ENCODE measurements at regions not wholly inside any gene's neighbourhood (a gene's known extent, or its start where the extent isn't known, plus 50 kb on each side); places are given as distances from the start of the nearest gene placed in this dataset.

DNA sequence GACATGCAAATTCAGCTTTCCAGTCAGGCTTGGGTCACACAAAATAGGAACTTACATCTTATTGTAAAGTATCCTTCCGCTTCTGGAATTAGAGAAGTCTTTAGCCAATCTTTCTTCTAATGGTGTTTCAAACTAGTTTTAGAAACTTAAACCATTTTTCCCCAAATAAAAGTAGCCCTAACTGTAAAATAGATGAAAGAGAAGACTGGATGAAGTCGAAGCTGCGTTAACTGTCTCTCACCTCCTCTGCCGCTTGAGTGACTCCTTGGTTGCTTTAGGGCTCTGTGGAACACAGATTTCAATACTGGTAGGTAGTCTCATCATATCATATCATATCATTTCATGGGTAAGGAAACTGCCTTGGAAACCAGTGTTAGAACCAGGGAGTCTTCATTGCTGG lies 498.4 kb downstream of the XIRP2 start:
- no peak for TF ChIP-seq BACH2 (CRISPR knock-in tag; IDR thresholded peaks at IDR 0.05; ENCODE audit: borderline replicate concordance)
- no peak for TF ChIP-seq OSR1 (CRISPR knock-in tag; IDR thresholded peaks at IDR 0.05)
- TF ChIP-seq ARNTL (CRISPR knock-in tag; IDR thresholded peaks at IDR 0.05; ENCODE audit: borderline replicate concordance, low read depth) = no peak
- no peak for TF ChIP-seq ISL1 (CRISPR knock-in tag; IDR thresholded peaks at IDR 0.05)
- no peak for TF ChIP-seq ZNF70 (CRISPR knock-in tag; IDR thresholded peaks at IDR 0.05)
- TF ChIP-seq CSDC2 (CRISPR knock-in tag; IDR thresholded peaks at IDR 0.05) = no peak
- TF ChIP-seq ZC3H10 (CRISPR knock-in tag; IDR thresholded peaks at IDR 0.05) = no peak
- TF ChIP-seq TSHZ2 (CRISPR knock-in tag; IDR thresholded peaks at IDR 0.05) = no peak
- no peak for TF ChIP-seq ZFP3 (CRISPR knock-in tag; IDR thresholded peaks at IDR 0.05)
- no peak for TF ChIP-seq TCF4 (CRISPR knock-in tag; IDR thresholded peaks at IDR 0.05; ENCODE audit: borderline replicate concordance)
- TF ChIP-seq ESRRG (CRISPR knock-in tag; IDR thresholded peaks at IDR 0.05) = no peak
- TF ChIP-seq TOX (CRISPR knock-in tag; IDR thresholded peaks at IDR 0.05; ENCODE audit: borderline replicate concordance) = no peak
- TF ChIP-seq, protein P1, sequence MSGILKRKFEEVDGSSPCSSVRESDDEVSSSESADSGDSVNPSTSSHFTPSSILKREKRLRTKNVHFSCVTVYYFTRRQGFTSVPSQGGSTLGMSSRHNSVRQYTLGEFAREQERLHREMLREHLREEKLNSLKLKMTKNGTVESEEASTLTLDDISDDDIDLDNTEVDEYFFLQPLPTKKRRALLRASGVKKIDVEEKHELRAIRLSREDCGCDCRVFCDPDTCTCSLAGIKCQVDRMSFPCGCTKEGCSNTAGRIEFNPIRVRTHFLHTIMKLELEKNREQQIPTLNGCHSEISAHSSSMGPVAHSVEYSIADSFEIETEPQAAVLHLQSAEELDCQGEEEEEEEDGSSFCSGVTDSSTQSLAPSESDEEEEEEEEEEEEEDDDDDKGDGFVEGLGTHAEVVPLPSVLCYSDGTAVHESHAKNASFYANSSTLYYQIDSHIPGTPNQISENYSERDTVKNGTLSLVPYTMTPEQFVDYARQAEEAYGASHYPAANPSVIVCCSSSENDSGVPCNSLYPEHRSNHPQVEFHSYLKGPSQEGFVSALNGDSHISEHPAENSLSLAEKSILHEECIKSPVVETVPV (CRISPR knock-in tag; IDR thresholded peaks at IDR 0.05) = no peak
- TF ChIP-seq, protein P2, sequence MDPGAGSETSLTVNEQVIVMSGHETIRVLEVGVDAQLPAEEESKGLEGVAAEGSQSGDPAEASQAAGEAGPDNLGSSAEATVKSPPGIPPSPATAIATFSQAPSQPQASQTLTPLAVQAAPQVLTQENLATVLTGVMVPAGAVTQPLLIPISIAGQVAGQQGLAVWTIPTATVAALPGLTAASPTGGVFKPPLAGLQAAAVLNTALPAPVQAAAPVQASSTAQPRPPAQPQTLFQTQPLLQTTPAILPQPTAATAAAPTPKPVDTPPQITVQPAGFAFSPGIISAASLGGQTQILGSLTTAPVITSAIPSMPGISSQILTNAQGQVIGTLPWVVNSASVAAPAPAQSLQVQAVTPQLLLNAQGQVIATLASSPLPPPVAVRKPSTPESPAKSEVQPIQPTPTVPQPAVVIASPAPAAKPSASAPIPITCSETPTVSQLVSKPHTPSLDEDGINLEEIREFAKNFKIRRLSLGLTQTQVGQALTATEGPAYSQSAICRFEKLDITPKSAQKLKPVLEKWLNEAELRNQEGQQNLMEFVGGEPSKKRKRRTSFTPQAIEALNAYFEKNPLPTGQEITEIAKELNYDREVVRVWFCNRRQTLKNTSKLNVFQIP (CRISPR knock-in tag; IDR thresholded peaks at IDR 0.05; ENCODE audit: borderline replicate concordance, low read depth) = no peak
- no peak for TF ChIP-seq RARB (CRISPR knock-in tag; IDR thresholded peaks at IDR 0.05)
- TF ChIP-seq, protein P3, sequence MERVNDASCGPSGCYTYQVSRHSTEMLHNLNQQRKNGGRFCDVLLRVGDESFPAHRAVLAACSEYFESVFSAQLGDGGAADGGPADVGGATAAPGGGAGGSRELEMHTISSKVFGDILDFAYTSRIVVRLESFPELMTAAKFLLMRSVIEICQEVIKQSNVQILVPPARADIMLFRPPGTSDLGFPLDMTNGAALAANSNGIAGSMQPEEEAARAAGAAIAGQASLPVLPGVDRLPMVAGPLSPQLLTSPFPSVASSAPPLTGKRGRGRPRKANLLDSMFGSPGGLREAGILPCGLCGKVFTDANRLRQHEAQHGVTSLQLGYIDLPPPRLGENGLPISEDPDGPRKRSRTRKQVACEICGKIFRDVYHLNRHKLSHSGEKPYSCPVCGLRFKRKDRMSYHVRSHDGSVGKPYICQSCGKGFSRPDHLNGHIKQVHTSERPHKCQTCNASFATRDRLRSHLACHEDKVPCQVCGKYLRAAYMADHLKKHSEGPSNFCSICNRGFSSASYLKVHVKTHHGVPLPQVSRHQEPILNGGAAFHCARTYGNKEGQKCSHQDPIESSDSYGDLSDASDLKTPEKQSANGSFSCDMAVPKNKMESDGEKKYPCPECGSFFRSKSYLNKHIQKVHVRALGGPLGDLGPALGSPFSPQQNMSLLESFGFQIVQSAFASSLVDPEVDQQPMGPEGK (CRISPR knock-in tag; IDR thresholded peaks at IDR 0.05; ENCODE audit: borderline replicate concordance) = no peak
- no peak for TF ChIP-seq ZFP30 (CRISPR knock-in tag; IDR thresholded peaks at IDR 0.05)
- TF ChIP-seq ZNF8 (CRISPR knock-in tag; IDR thresholded peaks at IDR 0.05) = no peak
- TF ChIP-seq, protein P4, sequence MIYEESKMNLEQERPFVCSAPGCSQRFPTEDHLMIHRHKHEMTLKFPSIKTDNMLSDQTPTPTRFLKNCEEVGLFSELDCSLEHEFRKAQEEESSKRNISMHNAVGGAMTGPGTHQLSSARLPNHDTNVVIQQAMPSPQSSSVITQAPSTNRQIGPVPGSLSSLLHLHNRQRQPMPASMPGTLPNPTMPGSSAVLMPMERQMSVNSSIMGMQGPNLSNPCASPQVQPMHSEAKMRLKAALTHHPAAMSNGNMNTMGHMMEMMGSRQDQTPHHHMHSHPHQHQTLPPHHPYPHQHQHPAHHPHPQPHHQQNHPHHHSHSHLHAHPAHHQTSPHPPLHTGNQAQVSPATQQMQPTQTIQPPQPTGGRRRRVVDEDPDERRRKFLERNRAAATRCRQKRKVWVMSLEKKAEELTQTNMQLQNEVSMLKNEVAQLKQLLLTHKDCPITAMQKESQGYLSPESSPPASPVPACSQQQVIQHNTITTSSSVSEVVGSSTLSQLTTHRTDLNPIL (CRISPR knock-in tag; IDR thresholded peaks at IDR 0.05; ENCODE audit: low read depth) = no peak
- no peak for TF ChIP-seq GLIS3 (CRISPR knock-in tag; IDR thresholded peaks at IDR 0.05)
- ATAC-seq = no peak

DNA sequence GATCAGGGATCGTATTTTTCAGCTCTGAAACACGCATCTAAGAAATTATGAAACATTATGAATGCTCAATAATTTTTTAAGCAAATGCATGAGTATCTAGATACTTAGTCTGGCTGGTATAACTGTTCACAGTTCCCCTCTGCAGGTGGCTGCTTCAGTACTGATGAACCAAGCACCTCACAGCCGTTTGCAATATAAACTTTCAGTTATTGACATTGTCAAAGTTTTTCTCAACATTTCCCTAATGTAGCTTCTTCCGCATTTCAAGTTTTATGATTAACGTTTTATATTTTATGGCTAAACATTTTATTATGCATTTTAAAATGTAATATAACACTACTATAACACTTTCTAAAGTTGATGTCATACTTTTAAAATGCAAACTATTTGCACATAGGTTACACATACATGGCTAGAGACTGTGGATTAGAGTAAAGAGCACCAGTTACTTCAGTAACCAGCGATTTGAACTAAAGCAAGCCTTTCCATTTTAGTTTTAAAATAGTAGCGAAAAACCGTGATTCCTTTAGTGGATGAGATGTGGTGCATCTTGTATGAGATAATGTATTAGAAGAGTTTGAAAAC lies 495.4 kb downstream of the XIRP2 start:
- TF ChIP-seq ISL1 (CRISPR knock-in tag; IDR thresholded peaks at IDR 0.05) (no peak), CSDC2 (CRISPR knock-in tag; IDR thresholded peaks at IDR 0.05) (no peak), BACH2 (CRISPR knock-in tag; IDR thresholded peaks at IDR 0.05; ENCODE audit: borderline replicate concordance) (no peak), TSHZ2 (CRISPR knock-in tag; IDR thresholded peaks at IDR 0.05) (no peak), ZC3H10 (CRISPR knock-in tag; IDR thresholded peaks at IDR 0.05) (no peak), OSR1 (CRISPR knock-in tag; IDR thresholded peaks at IDR 0.05) (no peak), ZFP30 (CRISPR knock-in tag; IDR thresholded peaks at IDR 0.05) (no peak), SNAI2 (CRISPR knock-in tag; IDR thresholded peaks at IDR 0.05) (no peak), ESRRG (CRISPR knock-in tag; IDR thresholded peaks at IDR 0.05) (no peak), ZNF70 (CRISPR knock-in tag; IDR thresholded peaks at IDR 0.05) (no peak), TOX (CRISPR knock-in tag; IDR thresholded peaks at IDR 0.05; ENCODE audit: borderline replicate concordance) (no peak), PPARA (CRISPR knock-in tag; IDR thresholded peaks at IDR 0.05; ENCODE audit: borderline replicate concordance) (no peak), ARNTL (CRISPR knock-in tag; IDR thresholded peaks at IDR 0.05; ENCODE audit: borderline replicate concordance, low read depth) (no peak), RARB (CRISPR knock-in tag; IDR thresholded peaks at IDR 0.05) (no peak), ZNF565 (CRISPR knock-in tag; conservative IDR thresholded peaks at IDR 0.05; ENCODE audit: low read depth) (no peak), ZNF8 (CRISPR knock-in tag; IDR thresholded peaks at IDR 0.05) (no peak)
- TF ChIP-seq, protein P4 (CRISPR knock-in tag; IDR thresholded peaks at IDR 0.05; ENCODE audit: low read depth) = no peak
- TF ChIP-seq, protein P1 (CRISPR knock-in tag; IDR thresholded peaks at IDR 0.05) = no peak
- no peak for ATAC-seq

Data from SK-N-SH treated with all-trans-retinoic acid at 6 μM for 48 hours (cell line).